ENCODE measurements at regions not wholly inside any gene's neighbourhood (a gene's known extent, or its start where the extent isn't known, plus 50 kb on each side); places are given as distances from the start of the nearest gene placed in this dataset.

GRCh38 chr11:127070808-127071207 lies 70.2 kb upstream of the KIRREL3 start:
- no peak for TF ChIP-seq CTCF (conservative IDR thresholded peaks at IDR 0.05; ENCODE audit: low read depth, low read length)
- TF ChIP-seq MXI1 (IDR thresholded peaks at IDR 0.05; ENCODE audit: borderline replicate concordance, low read depth, low read length) = no peak
- TF ChIP-seq RAD21 (IDR thresholded peaks at IDR 0.05; ENCODE audit: low read length) = no peak
- no peak for TF ChIP-seq BHLHE40 (IDR thresholded peaks at IDR 0.05; ENCODE audit: low read depth, low read length)
- no peak for TF ChIP-seq FOS (IDR thresholded peaks at IDR 0.05; ENCODE audit: low read depth, low read length)
- TF ChIP-seq CEBPB (IDR thresholded peaks at IDR 0.05; ENCODE audit: low read depth, low read length) = no peak
- no peak for TF ChIP-seq POLR2A (IDR thresholded peaks at IDR 0.05; ENCODE audit: low read depth, low read length)
- TF ChIP-seq MAZ (IDR thresholded peaks at IDR 0.05; ENCODE audit: borderline replicate concordance, low read depth, low read length) = no peak
- no peak for TF ChIP-seq SMC3 (IDR thresholded peaks at IDR 0.05; ENCODE audit: low read depth, low read length)
- TF ChIP-seq USF2 (IDR thresholded peaks at IDR 0.05; ENCODE audit: low read depth, low read length) = no peak
- TF ChIP-seq CHD1 (IDR thresholded peaks at IDR 0.05; ENCODE audit: low read depth, low read length) = no peak
- TF ChIP-seq RCOR1 (IDR thresholded peaks at IDR 0.05; ENCODE audit: insufficient replicate concordance, low read length) = no peak
- TF ChIP-seq NFE2L2 (IDR thresholded peaks at IDR 0.05; ENCODE audit: low read depth, low read length) = no peak
